ENCODE measurements at regions not wholly inside any gene's neighbourhood (a gene's known extent, or its start where the extent isn't known, plus 50 kb on each side); places are given as distances from the start of the nearest gene placed in this dataset.

DNA sequence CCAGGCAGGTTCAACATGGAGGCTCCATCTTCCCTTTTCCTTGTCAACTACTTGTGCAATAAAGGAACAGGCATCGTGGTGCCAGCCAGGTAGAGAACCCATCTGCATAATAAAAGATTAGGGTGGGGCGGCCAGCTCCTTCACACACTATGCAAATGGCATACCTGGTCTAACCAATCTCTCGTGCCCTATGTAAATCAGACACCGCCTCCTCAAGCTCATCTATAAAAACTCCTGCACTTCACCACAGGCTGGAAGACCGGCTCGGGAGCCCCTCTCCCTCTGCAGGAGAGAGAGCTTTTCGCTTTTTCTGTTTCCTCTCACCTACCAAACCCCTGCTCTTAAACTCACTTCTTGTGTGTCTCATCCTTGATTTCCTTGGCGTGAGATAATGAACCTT is 244.3 kb upstream of the PUM3 start:
- TF ChIP-seq, protein P1, sequence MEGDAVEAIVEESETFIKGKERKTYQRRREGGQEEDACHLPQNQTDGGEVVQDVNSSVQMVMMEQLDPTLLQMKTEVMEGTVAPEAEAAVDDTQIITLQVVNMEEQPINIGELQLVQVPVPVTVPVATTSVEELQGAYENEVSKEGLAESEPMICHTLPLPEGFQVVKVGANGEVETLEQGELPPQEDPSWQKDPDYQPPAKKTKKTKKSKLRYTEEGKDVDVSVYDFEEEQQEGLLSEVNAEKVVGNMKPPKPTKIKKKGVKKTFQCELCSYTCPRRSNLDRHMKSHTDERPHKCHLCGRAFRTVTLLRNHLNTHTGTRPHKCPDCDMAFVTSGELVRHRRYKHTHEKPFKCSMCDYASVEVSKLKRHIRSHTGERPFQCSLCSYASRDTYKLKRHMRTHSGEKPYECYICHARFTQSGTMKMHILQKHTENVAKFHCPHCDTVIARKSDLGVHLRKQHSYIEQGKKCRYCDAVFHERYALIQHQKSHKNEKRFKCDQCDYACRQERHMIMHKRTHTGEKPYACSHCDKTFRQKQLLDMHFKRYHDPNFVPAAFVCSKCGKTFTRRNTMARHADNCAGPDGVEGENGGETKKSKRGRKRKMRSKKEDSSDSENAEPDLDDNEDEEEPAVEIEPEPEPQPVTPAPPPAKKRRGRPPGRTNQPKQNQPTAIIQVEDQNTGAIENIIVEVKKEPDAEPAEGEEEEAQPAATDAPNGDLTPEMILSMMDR (conservative IDR thresholded peaks at IDR 0.05): no peak
- TF ChIP-seq EZH2 (IDR thresholded peaks at IDR 0.05; ENCODE audit: low read depth): no peak

Data from PC-9 (cell line).